AG08396 (cell line): ENCODE measurements at regions not wholly inside any gene's neighbourhood (a gene's known extent, or its start where the extent isn't known, plus 50 kb on each side); places are given as distances from the start of the nearest gene placed in this dataset.
"Not testable (repeated sequence)": the region's sequence is repeated elsewhere in the genome, so short reads cannot be mapped to it uniquely, and the experiment has no call there.

Experiments used
- DNase-seq: peaks from one replicate; pipeline ENCODE4 v3.0.0; 2012; ENCODE audit warnings: low spot score, mixed read lengths

- DNase-seq: not testable (repeated sequence)
These were observed 65.7 kb upstream of the DCD start for GRCh38 chr12:54713876-54714275.

GRCh38 chr12:54711669-54712068 lies 63.5 kb upstream of the DCD start:
- DNase-seq: no peak

GRCh38 chr12:54708826-54709225 lies 60.7 kb upstream of the DCD start:
- DNase-seq: no peak

GRCh38 chr12:54704202-54704601 lies 56.0 kb upstream of the DCD start:
- DNase-seq: no peak

GRCh38 chr12:54701940-54702592 lies 53.9 kb upstream of the DCD start:
- DNase-seq: peak; percentile 22

- no peak for DNase-seq
These were observed 52.7 kb upstream of the DCD start for GRCh38 chr12:54700849-54701248.

- DNase-seq: no peak
These were observed 52.1 kb upstream of the DCD start for GRCh38 chr12:54700301-54700700.
